Superior temporal gyrus (tissue), 1 donor: ENCODE measurements at regions not wholly inside any gene's neighbourhood (a gene's known extent, or its start where the extent isn't known, plus 50 kb on each side); places are given as distances from the start of the nearest gene placed in this dataset.
A peak's percentile ranks its signal among the peaks of the same experiment; 100 is the strongest.

Experiments used
- DNase-seq: peaks from one replicate; pipeline ENCODE4 v3.0.0-alpha.2; 2016; ENCODE audit errors: extremely low spot score

DNA sequence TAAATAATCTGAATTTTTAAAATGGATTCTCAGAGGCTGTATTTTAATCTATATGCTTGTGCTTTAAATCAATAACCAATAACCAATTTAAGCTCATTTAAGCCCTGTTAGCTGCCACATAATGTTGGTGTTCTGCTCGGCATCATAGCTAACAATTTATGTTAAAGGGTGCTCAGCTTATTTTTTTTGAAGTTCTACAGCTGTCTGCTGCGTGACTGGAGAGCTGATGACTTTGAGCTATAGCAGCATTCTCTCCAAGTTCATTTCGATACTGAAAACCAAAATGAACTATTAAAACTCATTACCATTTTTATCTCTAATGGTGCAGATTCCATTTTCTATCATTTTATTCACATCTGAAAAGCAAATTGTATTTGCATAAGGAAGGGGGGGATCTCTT, 357.8 kb downstream of the AJAP1 start:
- no peak for DNase-seq

- no peak for DNase-seq
Observed at GRCh38 chr1:5010656-5011055, 356.2 kb downstream of the AJAP1 start.

DNA sequence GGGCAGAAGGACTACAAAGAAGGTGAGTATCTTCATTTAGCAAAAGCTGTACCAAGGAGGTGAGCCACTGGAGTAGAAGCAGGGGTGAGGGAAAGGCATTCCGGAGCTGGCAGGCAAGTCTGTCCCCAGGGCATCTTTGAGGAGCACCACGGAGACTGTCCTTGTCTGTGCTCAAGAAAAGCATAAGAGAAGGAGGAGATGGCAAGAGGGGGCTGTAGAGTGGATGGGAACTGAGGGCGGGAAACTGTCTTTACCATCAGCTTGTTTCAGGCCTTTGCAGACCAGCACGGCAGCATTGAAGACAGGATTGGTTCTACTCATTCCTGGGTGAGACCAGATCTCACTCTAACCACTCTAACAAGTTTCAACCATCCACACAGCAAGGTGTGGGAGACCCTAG, 355.8 kb downstream of the AJAP1 start:
- no peak for DNase-seq

DNA sequence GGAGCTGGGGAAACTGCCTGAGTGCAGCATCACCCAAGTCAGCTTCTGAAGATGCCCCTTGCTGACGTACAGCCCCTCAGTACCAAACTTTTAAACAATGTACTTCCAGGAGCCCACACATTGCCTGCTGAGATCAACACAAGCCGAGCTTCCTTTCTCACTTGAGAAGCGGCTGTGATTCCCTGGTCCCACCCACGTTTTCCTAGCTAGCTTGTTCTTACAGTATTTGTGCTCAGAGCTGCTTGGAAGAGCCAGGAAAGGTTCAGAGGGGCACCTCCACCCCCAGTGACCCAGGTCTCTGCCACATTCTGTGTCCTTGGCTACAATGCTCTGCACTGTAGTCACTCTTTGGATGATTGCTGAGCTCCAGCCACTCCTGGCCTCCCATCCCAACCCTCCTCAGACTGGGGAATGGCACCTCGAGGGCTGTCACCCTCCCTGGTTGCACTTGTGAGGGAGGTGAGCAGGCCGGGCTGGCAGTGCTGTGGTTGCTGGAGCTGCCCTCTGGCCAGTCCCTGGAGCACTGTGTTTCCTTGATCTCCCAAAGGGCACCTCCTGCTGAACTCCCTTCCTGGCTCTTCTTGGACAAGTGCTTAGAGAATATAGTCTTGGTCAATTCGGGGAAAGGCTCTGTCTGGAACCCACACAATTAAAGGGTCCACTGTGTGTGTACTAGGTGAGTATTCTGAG, 355.1 kb downstream of the AJAP1 start:
- no peak for DNase-seq

DNA sequence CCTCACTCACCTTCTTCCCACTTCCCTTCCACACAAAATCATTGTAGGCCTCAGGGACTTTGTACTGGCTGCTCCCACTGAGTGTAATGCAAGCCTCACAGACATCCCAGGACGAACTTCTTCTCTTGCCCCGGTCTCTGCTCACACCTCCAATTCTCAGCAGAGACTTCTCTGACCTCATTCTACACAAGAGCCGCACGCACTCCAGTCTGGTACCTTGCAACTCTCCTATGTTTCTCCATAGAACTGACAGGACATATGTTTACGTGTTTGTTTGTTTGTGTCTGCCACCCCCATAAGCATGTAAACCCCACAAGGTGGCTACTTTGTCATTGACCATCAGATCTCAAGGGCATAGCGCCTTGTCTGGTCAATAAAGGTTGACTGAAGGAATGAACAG, 350.8 kb downstream of the AJAP1 start:
- DNase-seq, result no peak

- no peak for DNase-seq
Observed at GRCh38 chr1:5002676-5003075, 348.3 kb downstream of the AJAP1 start.

DNA sequence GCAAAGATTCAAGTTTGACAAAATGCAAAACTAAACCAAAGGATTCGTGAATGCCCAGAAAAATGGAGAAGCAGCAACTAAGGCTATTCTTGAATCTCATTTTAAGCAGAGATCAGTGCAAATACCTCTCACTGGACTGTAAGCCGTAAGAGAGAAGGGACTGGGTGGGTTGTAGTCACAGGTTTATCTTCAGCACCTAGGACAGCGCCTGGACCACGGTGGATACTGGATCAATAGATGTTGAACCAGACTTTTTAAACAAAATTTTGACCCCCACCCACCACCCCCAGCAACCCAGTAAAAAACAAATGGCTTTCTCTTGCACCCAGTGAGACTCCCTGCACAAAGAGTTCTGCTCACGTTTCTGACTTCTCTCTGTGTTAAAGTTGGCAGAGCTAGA, 347.1 kb downstream of the AJAP1 start:
- DNase-seq, result no peak

DNA sequence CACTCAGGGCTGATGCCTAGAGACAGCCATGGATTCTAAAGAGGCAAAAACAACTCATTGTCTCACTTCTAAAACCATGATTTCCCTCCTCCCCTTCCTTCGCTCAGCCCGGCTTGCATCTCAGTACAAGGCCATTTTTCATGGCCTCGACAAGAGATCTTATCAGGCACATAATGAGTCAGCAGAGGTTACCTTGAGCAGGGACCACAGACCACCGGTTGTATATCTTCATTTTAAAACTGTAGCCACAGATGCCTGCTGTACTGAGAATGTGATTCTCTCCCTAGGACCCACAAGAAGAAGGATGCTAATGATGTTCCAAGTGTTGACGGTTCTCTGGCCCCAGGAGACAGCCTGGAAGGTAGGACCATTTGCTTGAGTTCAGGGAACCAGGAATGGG, 331.9 kb downstream of the AJAP1 start:
- DNase-seq, result no peak

DNA sequence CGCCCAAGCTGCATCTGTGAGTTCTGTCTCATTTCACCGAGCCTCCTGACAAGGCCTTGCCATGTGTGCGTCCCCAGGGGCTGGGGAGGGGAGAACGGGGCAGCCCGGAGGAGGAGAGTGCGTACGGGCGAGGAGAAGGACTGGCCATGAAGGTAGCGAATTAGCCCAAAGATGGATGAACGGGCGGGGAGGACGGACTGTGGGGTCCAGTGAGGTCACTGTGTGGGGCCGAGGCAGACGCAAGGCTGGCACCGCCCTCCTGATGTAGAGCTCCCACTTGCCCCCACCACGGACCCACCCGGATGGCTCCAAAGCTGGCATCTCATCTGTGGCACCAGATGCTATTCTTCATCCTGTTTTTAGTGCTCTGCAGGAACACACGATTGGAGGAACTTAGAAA, 330.4 kb downstream of the AJAP1 start:
- no peak for DNase-seq

GRCh38 chr1:4980211-4980610, 325.8 kb downstream of the AJAP1 start:
- DNase-seq, result no peak

DNA sequence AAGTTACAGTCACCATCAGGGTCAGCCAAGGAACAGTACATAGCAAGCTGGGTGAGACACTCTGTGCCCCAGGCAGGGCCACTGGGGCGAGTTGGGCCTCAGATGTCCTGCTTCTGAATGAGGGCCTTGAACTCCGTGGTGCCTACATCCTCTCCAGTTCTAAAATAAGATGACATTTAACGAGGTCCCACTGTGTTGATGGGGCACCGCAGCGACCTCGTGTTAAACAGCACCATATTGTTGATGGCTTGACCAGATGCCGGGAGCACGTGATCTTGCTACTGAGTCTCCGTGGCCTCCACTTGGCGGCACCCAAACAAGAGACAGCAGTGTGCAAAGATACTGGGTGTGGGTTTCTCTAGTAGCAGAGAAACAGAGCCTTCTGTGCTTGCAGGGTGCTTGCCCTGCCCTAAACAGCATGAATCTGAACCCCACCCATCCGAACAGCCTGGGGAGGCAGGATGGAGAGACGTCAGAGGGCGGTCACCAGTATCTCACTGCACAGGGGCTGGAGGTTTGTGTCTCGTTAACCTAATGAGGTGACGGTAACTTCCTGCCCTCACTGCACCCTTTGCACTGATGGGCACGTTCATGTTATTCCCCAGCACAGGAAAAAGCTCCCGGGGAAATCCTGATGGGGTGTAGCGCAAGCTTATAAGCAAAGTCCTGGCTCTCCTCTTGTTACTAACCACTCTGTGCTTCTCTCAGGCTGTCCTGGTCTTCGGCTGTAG, 324.4 kb downstream of the AJAP1 start:
- no peak for DNase-seq

GRCh38 chr1:4977701-4978100, 323.3 kb downstream of the AJAP1 start:
- DNase-seq, result no peak

DNA sequence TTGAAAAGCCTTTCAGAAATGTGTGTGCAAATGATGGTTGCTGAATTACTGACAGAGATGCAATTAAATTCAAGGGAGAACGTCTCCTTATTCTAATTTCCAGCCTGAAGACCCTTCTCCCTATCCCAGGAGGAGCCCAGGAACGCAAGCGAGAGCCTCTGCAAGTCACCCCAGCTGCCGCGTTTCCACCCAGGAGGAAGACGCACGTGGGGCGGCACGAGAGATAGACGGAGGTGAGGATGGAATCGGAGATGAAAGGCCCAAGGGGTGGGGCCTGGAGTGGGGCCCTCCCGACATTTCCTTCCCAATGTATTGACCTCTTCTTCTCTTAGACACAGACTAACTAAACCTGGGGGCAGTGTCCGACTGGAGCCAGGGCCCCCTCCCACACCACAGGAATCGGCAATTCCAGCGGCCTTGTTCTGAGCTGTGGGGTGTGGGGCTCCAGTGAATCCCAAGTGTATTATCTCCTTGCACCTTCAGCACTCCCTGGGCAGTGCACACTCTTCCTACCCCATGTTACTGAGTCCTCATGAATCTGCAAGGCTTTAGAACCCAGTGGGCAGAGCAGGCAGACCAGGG, 322.5 kb downstream of the AJAP1 start:
- DNase-seq, result no peak

GRCh38 chr1:4975856-4976255, 321.4 kb downstream of the AJAP1 start:
- DNase-seq, result no peak

GRCh38 chr1:4974981-4975685, 320.7 kb downstream of the AJAP1 start:
- DNase-seq, result no peak

GRCh38 chr1:4973341-4973740, 318.9 kb downstream of the AJAP1 start:
- DNase-seq, result no peak

DNA sequence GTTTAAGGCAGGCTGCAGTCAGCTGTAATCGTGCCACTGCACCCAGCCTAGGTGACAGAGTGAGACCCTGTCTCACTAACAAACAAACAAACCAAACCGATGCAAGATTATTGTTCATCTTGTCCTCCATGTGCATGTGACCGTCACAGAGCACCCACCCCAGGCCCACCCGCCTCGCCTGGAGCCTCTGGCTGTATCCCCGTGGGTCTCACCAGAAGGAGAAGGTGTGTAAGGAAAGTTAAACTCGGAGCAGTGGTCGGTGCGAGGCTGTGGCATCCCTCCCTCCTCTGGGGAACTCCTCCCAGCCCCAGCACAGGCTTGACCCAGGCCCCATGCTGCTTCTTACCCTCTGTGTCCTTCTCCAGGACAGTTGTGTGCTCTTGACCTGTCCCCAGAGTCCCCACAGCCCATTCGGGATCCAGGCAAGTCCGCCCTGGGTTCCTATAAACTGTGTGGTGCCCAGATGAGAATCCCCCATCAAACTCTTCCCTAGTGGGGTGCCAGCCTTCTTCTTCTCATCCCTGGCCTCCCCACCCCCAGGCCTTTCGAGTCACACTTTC, 318.4 kb downstream of the AJAP1 start:
- no peak for DNase-seq

DNA sequence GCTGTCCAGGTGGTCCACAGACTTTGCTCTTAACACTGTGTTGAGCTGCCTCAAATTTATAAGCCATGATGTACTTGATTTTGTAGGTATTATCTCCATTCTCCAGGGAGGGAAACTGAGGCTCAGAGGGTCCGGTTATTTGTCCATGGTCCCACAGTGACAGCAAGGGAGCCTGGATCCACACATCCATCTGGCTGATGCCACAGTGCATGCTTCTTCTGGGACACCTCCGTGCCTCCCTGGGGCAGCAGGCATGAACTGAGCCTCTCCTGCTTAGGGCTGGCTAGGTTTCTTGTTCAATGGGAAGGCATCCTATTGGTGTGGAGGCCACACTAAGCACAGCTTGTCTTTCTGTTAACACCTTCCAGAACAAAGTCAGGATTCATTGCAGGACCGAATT, 317.3 kb downstream of the AJAP1 start:
- DNase-seq, result no peak

- DNase-seq, result peak; percentile 11
Observed at GRCh38 chr1:4970532-4970931, 316.1 kb downstream of the AJAP1 start.

DNA sequence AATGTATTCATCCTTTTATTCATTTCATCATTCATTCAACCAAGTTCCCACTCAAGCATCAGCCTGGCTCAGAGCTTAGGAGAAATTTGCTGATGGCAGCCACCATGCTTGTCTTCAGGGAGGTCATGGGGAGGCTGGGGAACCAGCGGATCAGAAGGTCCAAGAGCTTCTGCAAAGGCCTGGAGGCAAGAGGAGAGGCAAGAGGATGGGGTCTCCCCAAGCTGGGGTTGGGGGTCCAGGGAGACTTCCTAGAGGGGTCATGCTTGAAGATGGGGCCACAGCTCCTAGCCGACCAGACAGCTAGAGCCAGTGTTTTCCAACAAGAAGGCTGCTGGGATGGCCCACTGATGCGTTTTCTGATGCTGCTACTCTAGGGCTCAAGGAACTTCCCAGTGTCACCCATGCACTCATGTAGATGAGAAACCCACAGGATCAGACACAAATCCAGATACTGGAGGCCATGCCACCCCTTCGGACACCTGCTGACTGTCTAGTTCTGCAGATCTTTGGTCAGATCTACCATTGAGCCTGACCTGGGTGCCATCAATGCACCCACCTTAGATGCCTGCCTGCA, 315.2 kb downstream of the AJAP1 start:
- no peak for DNase-seq

- no peak for DNase-seq
Observed at GRCh38 chr1:4965346-4966075, 311.1 kb downstream of the AJAP1 start.
